HCEC 1CT (cell line): ENCODE measurements at regions not wholly inside any gene's neighbourhood (a gene's known extent, or its start where the extent isn't known, plus 50 kb on each side); places are given as distances from the start of the nearest gene placed in this dataset.

Experiments used
- DNase-seq: peaks from one replicate; pipeline ENCODE4 v3.0.0-alpha.2; 2017

DNA sequence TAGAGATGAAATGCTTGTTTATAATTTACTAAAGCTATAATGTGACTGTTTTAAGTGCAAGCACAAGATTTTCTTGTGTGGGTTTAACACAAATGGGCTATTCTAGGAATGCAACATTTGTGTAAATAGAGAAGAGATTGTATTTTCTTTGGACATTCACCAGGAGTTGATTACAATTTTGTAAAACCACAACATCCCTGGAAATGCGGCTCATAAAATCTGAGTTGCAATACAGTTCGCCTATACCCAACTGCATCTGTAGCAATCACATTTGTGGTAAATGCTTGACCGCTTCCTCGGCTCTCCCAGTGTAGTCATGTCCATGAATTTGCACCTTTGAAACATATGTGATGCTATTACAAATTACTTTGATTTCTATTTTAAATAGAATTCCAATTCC lies 348.7 kb upstream of the CDH20 start:
- DNase-seq: peak; percentile 83

DNA sequence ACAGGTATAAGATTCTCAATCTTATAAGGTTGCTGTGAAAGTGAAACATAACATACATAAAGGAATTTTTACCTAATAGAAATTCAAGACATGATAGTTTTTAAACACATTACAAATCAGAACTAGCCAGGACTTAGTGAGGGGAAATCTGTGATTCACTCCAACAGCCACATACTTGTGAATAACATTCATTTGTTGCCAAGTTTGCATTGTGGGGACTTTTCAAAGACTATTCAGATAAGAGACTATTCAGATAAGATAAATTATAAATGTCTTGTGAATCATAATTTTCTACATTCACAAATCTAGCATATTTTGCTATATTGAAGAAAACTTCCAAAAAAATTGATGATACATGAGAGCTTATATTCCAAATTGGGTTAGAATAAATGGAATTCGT lies 345.3 kb upstream of the CDH20 start:
- DNase-seq: peak; percentile 7

DNA sequence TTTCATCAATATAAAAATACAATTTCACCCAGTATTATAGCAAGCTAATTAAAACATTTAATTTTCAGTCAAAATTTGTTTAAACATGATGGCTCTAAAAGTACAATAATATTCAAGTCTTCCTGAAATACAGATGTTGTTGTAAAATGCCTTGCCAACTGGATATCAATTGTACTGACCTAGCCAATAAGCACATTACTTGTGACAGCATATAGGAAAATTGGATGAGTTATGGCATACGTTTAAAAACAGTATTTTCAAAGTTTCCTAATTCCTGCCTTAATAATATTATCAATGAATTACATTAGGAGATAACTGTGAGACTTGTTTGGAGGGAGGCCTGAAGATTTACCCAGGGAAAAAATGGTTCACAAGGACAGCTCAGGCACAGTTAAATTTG lies 336.9 kb upstream of the CDH20 start:
- DNase-seq: no peak

DNA sequence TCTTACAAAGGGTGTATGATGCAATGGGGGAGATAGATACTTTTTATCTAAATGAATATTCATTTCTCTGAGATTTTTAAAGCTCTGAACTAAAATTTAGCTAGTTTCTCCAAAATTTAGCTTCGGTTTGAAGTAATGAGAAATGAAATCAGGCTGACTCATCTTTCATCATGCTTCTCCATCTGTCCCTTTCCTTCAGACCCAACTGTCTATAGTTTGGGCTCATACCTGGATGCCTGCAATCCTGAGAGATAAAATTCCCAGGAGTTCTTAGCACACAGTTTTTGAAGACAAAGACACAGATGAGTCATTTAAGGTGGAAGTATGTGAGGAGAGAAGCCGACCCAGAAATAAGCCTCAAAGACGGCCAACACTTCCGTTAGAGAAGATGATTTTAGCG lies 336.4 kb upstream of the CDH20 start:
- DNase-seq: no peak

DNA sequence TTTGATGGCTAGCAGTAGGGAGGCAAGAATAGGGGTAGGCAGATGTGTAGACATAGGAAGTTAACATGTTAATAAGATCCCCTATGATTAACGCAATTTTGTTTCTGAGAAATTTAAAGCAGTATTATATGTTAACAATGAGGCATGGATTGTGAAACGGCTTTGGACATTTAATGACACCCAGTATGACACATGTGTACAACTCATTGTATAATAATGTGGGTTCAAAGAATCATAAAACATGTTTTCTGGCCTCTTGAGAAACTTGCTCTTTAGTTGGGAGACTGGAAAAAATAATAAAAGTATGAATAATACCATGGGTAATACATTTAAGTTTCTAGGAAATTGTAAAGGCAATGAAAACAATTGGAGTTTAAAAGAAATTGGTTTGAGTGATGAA lies 332.1 kb upstream of the CDH20 start:
- DNase-seq: peak; percentile 77

DNA sequence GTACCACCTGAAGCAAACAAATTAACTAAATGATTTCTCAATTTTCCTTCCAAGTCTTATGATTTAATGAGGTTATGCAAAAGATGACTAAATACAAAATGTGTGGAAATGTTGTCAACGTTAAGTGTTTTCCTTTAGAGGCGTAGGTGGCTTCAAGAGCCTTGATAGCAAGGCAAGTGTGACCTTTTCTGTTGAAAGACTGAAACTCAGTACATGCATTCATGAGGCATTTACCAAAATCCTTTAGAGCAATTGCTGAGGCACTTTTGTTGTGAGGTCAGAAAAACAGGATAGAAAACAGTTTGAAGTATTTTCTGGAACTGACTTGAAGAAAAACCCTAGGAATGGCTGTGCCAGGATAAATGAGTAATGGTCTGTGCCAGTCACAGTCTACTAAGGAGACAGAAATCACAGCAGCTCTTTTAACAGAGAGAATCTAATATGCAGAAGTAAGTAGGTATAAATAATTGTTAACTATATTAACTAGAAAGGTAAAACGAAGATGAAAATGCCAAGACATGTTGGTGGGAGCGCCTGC lies 326.5 kb upstream of the CDH20 start:
- DNase-seq: no peak

DNA sequence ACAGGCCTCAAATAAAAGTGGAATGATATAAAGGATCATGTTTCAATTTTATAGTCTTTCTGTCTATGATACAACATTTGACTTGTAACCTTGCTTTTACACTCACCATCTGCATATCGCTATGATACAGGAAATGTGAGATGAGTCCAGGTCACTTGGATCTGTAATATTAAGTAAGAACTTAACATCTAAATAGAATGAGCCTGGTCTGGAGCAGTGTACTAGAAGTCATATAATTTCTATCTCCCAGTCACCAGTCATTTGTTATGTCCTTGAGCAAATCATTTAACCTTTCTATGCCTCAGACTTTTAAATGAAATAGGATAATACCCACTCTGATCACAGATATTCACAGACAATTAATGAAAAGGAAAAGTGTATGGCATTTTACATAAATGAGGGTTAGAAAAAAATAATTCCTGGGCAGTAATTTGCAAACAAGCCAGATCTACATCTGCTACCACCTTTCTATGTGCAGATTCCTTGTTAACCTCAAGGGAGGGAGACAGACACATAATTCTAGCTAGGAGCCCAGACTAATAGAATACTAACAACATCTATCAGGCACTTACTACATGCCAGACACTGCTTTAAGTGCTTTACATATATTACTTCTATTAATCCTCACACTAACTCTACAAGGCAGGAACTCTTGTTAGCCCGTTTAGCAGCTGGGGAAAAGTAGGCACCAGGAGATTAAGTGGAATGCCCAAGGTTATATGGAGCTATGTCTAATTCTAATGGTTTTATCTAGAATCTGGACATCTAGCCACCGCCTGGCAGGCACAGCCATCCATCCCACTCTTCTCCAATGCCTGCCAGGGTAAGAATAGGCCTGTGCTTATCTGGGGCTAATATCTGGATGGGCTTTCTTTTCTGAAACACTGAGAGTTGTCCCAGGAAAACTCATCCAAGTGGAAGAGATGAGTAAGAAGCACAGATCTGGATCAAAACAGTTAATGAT lies 313.6 kb upstream of the CDH20 start:
- DNase-seq: no peak

DNA sequence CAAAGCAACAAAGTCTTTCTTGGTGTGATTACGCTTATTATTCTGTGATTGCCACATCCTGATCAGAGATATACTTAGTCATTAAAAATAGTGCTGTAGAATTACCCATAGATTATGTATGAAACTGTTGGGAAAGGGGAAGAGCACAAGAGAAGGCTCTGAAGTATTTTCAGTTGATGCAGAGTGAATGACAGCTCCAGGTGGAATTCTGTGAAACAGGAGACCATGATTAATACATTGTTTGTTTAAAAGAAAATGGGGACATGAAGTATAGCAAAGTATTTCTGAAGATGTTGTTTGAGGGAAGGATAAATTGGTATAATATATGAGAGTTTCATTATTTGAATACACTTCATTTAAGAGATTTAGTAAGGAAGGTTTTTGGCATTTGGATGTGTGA lies 307.6 kb upstream of the CDH20 start:
- no peak for DNase-seq

DNA sequence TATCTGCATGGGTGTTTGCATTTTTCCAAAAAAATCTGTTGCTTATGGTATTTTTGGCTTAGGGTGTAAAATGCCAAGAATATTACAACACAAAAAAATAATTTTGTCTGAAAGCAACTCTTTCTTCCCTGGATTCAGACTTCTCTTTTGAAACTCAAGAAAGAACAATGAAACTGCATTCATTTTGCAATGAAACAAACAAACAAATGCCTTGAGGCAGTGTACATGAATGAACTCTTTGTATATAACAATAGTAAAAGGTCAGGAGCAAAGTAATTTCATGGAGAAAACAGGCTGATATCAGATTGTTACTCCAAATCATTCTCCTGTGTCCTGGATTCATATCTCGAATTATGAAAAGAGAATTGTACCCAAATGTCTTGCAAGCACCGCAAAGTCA lies 301.6 kb upstream of the CDH20 start:
- DNase-seq: no peak

DNA sequence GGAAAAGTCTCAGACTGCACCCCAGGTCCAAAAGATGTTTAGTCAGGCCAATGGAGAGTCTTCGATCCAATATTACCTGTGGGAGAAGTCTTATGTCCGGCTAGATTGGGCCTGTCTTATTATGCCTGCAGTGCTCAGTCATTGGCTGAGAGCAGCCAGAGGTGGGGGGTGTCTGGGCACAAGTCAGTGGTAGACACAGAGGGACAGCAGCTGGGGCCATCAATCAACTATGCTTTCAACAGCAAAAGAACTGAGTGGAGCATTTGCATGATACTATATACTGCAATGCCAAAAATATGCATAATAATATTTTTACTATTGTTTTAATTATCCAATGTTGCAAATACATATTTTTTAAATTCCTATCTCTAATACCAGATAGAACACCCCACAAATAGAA lies 298.6 kb upstream of the CDH20 start:
- no peak for DNase-seq

DNA sequence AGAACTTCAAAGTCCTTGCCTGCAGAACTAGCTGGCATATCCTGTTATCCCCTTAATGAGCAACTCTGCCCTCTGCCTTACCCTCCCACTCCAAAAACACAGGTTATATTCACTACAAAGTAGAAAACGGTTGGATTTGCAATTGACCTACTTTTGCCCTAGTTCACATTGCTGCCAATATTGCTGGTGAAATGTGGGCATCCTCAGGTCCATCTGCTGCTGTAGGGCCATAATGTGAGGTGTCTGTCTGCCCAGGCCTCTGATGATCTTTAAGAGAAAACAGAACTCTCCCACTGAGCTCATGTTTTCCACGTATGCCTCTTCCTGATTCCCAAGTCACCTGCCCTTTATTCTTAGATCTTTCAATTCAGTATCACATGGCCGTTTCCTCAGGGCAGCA lies 294.0 kb upstream of the CDH20 start:
- no peak for DNase-seq

DNA sequence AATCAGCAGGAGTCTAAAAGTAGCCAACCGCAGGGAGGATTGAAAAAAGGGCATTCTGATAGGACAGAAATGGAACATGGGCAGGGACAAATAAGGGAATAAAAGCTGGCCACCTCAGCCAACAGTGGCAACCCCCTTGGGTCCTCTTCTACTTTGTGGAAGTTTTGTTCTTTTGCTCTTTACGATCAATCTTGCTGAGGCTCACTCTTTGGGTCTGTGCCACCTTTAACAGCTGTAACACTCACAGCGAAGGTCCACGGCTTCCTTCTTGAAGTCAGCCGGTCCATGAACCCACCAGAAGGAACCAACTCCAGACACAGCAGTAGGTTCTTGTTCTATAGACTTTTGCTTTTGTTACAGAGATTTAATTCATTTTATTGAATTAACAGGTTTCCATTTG lies 285.4 kb upstream of the CDH20 start:
- no peak for DNase-seq

DNA sequence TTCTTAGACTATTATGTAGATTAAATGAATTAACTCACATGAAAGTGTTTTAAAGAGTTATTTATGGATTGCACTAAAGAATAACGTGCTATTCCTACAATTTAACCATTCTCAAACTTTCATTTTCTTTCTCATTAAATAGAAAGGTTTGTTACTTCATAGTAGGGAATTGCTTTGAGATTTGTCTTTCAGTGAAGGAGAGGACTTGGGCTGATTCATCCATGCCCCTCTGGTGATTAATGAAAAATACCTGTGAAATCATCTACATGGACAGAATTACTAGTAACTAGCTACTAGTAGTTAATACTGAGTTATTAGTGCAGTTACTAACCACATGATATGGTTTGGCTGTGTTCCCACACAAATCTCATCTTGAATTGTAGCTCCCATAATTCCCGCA lies 275.8 kb upstream of the CDH20 start:
- no peak for DNase-seq

DNA sequence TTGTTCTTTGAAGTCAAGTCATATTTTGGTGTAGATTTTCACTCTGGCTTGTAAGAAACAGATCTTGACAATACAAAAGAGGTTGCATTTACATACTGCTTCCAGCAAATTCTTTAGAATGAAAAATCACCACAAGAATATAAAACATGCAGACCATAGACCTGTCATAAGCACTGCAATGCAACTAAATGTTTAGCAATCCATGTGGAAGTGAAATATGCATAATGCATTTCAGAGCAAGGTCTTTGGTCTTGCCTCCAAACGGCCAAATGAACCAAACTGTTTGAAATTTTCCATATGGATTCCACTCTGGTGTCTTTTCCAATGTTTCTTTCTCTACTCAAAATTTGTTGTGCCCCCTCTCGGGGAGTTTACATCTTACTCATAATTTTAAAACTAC lies 271.0 kb upstream of the CDH20 start:
- DNase-seq: no peak

DNA sequence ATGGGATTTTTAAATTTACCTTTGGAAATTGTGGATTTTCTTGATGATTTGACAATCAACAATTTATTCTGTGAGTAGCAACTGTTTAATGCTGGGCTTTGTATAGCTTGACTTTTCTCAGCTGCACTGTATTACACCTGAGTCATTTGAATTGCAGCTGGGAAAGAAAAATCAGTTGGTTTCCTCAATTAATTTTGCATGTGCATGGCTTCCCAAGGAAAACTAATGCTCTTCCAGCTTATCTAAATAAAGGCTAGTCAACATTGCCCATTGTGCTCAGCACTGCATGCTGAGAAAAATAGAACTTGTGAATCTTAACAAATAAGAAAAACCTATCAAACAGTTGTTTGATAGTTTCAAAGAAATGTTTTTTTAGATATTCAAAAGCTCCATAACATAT lies 268.3 kb upstream of the CDH20 start:
- DNase-seq: no peak

DNA sequence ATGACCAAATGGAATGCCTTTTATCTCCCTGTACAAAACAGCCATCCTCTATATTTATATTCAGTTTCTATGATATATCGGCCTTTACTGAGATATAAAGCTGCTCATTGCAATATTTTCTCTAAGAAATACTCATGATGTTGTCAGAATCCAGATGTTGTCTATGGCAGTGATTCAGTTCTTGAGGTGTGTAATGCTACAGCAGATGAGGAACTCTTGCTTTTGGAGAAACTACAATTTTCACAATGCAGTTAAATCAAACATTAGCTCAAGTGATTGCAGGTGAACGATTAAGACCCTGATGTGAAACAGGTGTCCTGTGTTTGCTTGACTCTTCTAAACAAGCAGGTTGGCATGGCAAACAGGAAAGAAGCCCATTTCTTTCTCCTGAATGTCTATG lies 256.2 kb upstream of the CDH20 start:
- no peak for DNase-seq

DNA sequence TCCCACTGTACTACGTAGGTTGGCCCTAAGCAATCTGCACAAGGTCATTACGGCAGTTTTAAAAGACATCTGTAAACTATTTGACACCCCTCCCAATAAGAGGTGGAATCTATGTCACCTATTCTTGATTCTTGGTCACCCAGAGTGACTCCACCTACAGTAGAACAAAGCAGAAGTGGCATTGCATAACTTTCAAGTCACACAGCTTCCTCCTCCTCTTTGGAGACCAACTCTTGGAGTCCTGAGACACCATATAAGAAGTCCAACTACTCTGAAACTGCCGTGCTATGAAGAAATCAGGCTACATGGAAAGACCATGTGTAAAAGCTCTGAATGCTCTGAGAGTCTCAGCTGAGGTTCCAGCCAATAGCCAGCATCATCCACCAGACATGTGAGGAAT lies 253.5 kb upstream of the CDH20 start:
- DNase-seq: no peak

DNA sequence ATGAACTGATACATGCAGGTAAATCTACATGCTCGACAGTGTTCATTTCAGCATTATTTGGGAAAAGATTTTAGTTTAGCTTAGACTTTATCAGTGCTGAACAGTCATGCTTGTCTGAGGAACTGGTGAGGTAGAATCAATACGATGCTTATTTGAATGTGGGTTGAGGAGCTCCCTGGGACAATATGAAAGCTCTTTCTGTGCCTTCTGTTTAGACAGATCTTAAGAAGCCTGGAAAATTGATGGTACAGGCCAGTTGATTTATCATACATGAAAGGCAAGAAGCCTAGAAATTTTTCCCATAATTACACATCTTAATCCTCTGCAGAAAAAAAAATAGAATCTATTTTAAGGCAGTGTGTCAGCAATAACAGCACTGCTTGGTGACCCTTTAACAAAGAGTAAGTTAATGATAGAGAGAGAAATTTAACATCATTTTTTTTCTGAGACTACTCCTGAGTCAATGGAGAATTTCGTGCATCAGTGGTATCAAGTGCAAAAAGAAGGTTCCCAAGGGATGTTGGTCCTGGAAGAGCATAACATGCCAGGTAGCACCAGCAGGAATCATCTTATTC lies 252.2 kb upstream of the CDH20 start:
- no peak for DNase-seq

DNA sequence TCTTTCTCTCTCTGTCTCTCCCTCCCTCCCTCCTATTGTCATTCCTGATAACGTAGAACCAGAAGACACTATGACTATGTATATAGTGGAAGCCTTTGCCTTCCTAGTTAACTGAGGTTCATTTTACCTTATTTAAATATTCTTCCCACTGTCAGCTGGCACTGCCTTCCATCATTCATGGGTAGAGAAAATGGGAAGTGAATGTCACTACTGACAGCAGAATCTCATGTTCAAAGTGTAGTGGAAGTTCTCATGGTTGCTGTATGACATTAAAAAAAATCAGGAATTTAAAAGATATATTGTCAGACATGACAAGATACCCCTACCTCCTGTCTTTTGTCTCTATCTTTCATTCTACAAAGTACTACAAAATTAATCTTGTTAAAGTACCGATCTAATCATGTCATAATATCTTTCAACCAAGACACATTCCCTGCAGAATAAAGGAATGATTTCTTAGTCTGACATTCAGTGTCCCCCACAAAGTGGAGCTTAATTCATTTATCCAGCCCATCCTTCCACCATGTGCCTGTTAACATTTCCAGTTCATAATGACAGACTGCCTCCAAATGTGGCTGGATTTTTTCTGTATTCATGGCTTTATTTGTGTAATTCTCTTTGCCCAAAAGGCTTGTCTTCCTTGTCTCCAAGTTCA lies 250.1 kb upstream of the CDH20 start:
- DNase-seq: no peak

DNA sequence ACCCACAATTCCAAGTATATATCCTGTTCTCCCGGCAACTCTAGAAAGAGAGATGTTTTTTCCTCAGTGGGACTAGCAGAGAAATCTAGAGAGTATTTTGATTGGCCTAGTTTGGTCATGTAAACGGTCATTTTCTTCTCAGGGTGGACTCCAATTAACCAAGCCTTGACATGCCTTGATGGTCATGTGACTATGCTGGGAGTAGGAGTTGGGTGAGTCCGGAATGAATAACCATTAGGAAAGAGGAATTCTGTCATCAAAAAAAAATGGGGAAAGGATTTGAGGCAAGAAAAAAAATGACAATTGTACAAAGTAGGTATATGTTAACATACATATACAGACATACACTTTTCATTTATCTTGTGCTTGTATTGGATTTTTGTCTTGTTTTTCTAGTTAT lies 248.2 kb upstream of the CDH20 start:
- no peak for DNase-seq

DNA sequence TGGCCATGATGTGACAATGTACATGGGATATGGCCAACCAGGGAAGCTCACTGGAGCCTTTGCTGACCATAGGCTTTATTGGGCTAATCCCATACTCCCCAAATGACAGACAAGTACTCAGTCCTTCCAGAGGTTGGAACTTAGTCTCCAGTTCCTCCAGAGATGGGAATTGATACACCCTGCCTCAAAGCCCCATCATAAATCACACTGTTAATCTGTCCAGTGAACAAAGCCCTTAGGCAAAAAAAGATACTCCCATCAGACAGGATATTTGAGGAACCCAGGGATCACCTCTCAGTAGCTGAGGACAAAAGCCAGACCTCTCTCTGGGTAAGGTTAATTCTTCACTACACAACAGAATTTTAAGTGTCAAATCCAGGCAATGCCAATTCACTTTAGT lies 247.5 kb upstream of the CDH20 start:
- no peak for DNase-seq

DNA sequence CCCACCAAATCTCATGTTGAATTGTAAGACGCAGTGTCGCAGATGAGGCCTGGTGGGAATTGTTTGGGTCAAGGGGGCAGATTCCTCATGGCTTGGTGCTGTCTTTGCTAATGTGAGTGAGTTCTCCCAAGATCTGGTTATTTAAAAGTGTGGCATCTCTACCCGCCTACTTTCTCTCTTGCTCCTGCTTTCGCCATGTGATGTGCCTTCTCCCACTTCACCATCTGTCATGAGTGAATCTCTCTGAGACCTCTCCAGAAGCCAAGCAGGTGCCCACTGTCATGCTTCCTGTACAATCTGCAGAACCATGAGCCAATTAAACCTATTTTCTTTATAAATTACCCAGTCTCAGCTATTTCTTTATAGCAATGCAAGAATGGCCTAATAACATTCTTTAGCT lies 246.6 kb upstream of the CDH20 start:
- no peak for DNase-seq

DNA sequence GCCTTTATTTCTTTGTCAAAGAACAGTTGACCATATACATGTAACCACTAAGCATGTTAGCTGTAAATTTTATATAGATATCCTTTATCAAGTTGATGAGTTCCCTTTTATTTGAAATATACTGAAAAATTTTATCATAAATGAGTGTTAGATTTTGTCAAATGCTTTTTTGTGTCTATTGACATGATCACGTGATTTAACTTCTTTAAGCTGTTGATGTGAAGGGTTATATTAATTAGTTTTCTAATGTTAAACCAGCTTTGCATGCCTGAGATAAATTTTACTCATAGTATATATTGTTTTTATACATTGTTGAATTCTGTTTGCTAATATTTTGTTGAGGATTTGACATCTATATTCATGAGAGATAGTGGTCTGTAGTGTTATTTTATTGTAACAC lies 241.9 kb upstream of the CDH20 start:
- no peak for DNase-seq

DNA sequence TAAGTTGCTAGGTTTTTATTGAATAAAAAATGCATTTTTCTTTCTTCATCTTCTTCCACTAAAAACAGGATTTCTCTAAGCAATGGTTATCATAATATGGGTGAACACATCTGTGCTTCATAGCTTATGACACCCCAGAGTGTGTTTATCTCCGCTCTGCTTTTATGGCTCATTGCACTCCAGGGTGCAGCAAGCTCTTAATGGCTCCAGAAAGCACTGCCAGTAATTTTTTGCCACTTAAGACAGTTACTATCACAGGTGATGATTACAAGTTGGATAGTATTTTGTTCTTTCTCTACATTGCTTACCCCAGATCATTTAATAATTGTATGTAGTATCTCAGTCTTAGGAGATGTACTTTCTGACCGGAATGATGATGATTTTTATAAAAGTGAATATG lies 239.3 kb upstream of the CDH20 start:
- DNase-seq: no peak
